ENCODE measurements at regions not wholly inside any gene's neighbourhood (a gene's known extent, or its start where the extent isn't known, plus 50 kb on each side); places are given as distances from the start of the nearest gene placed in this dataset.

DNA sequence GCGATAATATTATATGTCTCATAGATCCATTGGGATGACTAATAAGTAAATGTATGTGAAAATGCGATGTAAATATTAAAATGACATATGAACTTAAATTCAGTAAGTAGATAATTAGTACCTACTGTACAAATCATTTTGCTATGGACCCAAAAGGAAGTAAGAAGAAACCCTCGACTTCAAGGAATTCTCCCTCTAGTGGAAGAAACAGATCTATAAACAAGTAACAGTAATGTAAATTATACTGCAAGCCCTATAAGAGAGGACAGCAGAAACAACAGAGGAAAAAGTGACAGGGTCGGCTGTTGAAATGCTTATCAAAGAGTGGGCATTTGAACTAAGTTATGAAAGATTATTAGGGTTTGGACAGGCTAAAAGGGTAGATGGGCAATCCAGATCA is 320.3 kb downstream of the DMAC1 start:
- no peak for TF ChIP-seq CTCF (IDR thresholded peaks at IDR 0.05; ENCODE audit: insufficient read depth, low read length, poor library complexity, severe bottlenecking)
- TF ChIP-seq EZH2phosphoT487 (conservative IDR thresholded peaks at IDR 0.05; ENCODE audit: low read length) = no peak

Data from SU-DHL-6 (cell line).